ENCODE measurements at regions not wholly inside any gene's neighbourhood (a gene's known extent, or its start where the extent isn't known, plus 50 kb on each side); places are given as distances from the start of the nearest gene placed in this dataset.

DNA sequence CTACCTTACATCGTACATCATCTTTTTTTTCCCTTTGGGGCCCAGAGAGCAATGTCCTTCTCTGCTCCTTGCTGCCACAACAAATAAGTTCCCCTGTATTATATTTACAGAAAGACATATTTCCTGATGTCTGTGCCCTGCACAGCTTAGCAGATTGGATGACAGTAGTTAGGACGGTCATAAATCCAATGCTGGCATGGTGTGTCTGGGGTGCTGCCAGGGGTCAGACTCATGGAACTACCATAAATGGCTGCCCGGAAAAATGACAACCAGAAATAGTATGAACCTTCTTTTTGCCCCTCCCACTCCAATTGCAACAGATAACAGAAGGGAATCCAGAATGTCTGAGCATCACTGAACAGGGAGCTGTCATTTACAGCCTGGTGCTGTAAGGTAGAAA is 511.1 kb downstream of the PSAT1 start:
- DNase-seq = no peak

DNA sequence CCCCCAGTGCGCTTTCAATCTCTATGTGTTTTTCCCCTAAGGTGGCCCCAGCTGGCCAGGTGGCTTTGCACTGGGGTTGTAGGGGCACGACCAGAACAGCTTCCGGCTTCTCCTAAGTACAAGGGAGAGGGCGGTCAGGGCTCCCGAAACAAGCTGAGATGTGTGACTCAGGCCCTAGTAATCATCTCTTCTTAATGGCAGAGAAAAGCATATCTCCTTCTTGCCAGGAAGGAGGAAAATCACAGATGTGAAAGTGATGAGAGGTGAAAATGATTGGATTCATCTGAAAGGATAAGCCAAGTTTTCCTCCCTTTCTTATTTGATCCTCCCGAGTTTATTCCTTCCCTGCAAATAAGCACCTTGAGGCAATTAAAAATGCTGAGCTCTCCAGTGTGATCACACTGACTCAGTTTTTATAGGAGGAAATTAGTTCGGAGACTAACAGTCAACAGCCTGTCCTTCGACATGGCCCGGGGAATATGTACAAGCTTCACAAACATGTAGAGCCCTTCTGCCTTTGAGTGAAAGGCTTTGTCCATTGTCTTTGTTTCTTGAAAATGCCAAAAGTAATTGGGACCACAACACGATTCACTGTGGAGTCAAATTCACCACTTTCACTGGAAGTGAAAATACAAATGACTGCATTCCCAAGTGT is 514.8 kb downstream of the PSAT1 start:
- DNase-seq = no peak

DNA sequence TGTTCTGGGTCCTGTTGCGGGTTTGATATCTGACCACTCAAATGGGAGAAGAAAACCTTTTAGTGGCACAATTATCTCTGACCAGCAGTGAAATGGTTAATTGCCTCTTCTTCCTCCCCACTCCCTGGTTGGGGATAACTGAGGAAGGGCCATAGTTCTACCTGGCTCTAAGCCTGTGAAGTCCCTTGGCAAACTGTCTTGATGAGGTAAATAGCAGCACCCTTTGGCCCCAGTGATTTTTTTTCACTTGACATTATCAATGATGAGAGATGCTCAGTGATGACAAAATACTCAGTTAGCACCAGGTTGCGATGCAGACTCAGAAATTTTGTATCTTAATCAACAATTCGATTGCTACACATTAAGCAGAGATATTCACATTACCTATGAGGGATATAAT is 515.7 kb downstream of the PSAT1 start:
- DNase-seq = no peak

DNA sequence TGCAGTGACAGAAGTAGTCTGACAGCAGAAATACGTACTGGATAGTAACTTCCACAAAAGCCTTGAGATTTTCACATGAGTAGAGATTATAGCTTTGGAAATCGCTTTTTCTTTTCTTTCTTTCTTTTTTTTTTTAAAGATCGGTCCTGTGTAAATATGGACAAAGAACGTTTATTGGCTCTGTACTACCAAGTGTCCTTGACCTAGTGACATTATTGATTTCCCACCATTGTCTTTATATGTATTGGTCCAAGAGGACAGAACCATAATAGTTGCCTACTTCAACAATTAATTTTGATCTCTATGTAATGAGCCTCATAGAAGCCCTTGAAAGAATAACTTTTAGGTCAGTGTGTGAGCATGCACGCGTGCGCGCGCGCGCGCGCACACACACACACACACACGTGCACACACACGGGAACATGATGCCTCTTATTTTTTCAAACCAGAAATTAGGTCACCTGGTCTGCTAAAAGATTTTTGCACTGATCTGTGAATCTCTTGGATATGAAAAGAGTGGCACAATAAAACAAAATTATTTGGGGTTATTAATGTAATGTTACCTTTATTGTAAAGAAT is 516.8 kb downstream of the PSAT1 start:
- peak; percentile 7 for DNase-seq

DNA sequence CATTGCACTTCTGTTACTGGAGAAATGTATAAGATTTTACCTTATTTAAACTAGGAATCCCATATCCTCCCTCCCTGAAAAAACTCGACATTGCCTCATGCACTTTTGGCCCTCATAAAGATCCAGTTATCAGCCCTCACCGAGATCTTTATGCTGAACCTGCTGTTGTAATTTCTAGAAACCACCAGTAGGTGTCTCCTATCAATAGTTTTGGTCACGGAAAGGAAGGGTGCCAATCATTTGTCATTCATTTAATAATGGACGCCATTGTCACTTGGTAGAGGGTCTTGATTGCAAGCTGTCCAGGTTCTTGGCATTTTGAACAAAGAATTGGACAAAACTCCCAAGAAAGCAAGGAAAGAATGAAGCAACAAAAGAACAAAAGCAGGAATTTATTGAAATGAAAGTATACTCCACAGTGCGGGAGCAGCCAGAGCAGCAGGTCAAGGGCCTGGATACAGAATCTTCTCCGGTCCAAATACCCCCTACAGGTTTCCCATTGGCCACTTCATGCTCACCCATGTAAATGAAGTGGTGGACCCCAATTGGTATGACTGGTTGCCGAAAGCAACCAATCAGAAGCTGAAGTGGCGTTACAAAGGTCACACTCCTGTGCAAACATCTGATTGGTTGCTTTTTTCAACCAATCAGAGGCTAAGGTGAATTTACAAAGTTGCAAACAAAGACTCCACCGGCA is 524.3 kb downstream of the PSAT1 start:
- peak; percentile 59 for DNase-seq

DNA sequence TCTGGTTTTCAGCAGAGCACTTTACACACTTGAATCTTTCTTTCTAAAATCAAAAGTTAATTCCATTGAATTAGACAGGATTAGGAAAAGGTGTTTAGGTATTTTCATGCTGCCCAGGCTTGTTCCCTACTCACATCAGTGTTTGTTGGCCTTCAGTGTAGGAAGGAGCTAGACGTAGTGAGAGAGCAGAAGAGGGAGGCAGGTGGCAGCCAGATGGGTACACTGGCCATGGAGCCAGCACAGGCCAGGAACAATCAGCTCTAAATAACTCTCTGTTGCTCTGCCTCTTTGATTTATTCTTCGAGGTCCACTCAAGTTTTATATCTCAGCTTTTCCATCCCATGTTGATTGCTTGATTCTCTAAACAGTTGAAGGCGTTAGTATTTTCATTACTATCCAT is 529.6 kb downstream of the PSAT1 start:
- DNase-seq = no peak

DNA sequence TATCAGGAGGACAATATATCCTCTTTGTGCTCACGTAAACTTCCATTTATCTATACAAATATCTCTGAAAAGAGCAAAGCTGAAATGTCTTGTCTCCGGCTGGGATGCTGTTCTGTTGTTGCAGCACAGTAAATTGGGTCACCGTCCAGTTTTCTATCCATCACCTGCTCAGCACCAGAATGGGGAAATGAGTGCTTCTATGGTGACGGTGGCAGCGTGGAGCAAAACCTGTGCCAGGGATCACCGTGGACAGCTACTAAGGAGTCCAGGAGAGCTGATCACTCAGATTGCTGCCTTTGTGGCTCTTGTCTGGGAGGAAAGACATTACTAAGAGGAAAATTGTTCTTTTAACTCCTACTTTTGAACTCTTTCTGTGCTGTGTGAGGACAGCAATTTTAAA is 531.6 kb downstream of the PSAT1 start:
- DNase-seq = no peak

DNA sequence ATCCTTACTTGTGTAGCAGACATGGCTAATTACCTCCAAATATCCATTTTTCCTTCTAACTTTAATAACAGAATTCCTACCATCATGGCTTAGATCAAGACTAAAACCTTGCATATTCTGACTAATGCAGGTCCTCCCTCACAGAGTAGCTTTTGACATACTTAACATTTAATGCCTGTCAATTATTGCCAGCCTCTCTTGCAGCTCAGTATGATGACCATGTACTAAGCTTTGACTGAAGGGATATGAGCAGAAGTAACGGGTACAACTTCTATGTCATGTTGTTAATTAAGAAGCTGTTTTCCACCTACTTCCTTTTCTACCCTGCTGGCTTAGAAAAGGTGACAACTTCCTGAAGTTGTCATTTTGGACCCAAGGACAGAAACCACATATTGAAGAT is 533.4 kb downstream of the PSAT1 start:
- DNase-seq = no peak

DNA sequence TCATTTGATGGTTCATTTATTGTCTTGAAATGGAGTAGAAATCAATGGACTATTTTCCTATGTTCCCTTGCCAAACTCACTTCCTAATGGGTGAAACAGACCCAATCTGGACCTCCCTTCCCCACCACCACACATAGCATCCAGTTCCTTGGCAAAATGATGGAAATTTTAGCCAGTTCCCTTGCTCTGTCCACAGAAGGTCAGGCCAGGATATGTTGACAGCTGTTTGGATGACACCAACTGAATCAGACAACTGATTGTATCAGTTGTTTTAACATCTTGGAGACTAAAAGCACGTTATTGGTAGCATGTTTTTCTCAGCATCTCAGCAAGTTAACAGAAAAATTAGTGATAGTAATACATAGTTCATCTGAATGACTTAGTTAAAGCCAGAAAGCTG is 534.8 kb downstream of the PSAT1 start:
- DNase-seq = no peak

DNA sequence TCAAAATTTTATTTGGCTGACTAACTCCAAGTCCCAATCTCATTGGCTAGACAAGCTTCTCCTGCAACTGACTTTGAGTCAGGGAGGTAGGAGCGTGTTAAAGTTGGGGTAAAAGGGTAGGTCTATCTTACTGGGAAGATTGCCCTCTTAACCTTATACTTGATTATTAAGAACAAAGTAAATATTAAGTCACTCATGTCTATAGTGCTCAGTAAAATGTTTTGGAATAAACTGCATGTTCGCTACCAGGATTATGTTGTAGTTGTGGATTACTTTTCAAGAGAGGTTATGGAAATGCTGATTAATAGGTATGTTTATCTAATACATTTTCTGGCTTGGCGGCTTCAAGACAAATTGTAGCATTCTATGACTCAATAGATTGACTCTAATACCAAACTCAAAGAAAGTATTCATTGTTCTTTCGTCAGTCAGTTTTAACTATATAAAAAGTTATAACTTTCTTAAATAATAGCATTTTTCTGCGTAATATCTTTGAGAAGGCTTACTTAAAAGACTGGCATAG is 539.1 kb downstream of the PSAT1 start:
- DNase-seq = no peak

DNA sequence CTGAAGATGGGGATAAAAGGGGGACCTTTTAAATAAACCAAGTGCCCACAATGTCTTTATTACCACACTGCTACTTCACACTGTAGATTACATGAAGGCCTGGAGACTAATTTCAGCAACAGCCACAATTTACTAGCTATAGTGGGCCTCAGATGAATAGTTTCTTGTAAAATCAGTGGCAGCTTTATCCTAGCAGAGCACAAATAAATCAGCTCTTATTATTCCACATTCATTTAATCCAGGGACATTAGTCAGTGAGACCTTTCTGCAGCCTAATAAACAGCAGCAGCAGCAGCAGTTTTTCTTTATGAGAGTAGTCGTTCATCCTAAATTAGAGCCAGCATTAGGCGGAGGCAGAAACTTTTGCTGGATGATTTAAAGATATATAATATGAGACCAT is 542.3 kb downstream of the PSAT1 start:
- DNase-seq = no peak

DNA sequence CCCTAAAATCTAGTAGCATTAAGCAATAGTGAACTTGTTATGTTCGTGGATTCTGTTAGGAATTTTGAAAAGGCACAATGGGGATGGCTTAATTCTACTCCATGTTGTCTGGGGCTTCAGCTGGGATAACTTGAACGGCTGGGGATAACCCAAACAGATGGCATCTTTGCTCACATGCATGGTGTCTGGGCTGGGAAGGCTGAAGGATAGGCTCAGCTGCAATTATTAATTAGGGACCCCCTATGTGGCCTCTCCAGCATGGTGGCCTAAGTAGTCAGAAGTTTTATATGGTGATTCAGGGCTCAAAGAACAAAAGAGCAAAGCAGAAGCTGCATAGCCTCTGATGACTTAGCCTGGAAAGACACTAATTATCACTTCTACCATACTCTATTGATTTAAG is 551.1 kb downstream of the PSAT1 start:
- no peak for DNase-seq

DNA sequence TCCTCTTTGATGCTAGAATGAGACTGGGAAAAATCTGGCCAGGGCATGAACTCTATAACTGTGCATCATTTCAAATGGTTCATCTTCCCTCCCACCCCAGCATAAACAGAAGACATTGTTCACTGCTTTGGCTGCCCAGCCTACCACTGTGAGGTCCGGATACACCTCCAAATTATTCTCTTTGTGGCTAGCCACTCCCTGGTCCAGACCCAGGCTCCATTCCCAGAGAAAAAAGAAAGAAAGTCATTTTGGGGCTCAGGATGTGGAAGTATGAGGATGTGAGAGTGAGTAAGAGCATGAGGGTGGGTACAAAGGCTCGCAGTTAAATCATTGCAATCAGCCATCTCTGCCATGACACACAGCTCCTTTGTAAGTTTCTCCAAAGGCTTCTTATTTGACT is 559.2 kb downstream of the PSAT1 start:
- DNase-seq = no peak

DNA sequence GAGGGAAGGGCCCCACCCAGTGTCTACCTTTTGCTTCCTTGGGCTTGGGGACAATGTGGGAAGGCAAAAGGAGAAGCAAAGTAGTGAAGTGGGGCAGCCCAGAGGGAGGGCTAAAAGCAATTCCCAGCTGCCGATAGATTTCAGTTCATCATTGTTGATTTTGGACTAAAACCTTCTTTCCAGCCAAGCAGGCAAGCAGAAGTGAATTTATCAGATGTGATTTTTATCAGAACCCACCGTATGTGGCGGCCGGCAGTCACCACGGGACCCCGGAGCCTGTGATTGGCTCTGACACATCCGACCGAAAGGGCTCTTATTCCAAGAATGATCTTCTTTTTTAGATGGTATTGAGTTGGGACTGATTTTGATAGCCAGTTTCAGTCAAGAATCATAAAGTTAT is 559.9 kb downstream of the PSAT1 start:
- no peak for DNase-seq

DNA sequence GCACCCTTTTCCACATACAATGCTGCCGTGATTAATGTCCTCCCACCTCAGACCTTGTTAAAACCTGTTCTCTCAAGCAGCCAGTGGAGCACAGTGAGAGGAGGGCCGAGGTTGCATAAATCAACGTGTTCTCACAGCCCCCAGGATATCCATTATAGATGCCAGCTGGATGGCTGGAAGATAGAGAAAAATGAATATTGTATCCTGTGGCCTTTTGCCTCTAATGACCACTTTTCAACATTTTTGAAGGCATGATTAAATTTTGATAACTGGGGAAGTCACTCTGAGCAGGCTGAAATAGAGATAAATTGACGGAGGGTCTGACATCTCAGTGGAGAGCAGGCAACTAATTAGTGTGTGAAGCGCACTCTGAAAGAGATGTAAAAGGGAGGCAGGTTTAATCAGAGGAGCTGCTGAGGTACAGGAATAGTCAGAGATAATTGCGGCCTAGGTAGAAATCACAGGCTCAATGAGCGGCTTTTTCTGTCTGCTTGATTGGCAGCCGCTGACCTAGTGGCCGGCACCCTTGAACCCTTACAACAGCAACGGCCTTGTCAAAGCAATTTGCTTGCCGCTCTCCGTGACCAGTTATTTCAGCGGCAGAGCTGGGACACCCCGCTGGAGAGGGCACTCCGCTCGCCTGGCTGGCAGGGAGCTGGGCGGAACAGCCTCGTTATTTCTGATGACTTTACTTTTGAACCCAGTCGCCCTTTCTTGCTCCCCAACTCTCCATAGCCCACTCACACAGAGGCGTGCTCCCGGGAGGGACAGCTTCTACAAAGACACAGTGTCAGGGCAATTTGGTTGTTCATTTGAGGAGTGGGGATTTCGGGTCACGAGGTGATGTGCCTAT is 560.7 kb downstream of the PSAT1 start:
- no peak for DNase-seq

DNA sequence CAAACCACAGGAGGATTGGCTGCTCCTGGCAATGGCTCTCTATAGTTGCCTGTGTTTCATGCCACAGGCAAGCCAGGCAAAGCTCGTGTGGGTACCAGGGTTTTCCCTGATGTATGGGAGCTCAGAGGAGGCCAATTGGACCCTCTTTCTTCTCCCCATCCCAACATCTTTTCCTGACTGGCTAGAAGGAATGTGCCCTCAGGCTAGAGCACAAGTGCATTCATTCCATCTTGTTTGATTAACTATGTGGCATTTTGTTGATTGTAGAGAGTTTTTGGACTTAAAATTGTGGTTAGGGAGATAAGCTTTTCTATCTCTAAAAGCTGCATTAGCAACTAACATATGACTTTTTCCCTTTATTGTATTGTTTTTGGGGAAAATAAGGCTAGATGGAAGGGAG is 561.3 kb downstream of the PSAT1 start:
- no peak for DNase-seq

DNA sequence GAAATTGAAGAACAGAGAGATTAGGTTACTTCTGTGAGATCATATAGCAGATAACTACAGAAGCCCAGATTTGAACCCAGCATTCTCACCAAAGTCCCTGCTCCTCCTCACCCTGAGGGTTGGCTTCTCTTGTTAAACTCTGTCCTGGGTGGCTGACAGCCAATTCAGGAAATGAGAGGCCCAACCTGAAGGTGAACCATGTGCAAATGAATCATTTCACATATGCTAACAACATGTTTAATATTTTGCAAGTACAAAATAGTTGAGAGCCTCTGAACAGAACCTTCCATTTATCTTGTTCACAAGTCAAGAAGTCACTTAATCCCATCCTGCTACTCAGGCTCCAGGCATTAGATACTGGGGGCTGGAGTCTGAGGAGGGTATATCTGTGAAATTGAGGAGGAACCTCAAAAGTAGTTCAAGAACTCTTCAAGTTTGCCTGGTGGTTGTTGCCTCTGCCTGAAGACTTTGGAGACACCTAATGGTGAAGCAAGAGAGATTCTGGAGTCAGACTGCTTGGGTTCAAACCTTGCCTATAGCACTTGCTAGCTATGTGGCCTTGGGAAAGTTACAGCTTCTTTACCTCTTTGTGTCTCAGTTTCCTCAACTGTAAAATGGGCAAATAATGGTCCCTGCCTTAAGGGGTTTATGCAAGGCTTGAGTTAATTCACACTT is 564.0 kb downstream of the PSAT1 start:
- DNase-seq = no peak

DNA sequence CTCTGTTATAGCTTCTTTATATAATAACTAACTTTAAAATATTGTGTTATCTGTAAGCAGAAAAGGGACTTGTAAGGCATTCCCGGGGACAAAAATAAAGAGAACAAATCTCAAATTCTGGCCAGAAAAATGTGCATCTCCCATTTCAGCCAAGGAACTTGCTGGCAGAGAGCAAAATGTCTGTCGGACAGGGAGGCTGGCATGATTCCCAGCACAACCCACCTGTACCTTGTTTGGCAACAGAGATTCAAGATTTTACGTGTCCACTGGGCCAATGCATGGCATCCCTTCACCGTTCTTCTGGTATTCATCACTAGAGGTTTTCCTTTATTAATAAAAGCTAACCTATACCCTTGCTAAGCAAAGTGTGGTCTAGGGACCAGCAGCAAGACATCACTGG is 566.6 kb downstream of the PSAT1 start:
- DNase-seq = no peak

DNA sequence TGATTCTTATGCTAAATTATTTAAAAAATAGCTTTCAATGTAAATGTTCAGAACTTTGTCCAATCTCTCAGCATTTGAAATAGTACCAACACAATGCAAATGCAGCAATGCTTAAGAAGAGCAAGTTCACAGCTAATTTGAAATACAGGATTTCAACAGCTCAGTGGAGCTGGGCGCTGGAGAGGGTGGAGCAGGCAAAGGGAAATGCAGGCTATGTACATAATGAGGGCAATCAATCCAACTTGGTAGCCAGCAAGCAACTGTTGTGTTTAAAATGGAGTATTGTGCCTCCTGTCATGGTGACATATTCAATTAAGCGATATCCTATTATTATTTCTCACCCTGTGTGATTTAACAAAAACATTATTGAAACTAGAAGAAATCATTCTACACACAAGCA is 568.8 kb downstream of the PSAT1 start:
- no peak for DNase-seq

DNA sequence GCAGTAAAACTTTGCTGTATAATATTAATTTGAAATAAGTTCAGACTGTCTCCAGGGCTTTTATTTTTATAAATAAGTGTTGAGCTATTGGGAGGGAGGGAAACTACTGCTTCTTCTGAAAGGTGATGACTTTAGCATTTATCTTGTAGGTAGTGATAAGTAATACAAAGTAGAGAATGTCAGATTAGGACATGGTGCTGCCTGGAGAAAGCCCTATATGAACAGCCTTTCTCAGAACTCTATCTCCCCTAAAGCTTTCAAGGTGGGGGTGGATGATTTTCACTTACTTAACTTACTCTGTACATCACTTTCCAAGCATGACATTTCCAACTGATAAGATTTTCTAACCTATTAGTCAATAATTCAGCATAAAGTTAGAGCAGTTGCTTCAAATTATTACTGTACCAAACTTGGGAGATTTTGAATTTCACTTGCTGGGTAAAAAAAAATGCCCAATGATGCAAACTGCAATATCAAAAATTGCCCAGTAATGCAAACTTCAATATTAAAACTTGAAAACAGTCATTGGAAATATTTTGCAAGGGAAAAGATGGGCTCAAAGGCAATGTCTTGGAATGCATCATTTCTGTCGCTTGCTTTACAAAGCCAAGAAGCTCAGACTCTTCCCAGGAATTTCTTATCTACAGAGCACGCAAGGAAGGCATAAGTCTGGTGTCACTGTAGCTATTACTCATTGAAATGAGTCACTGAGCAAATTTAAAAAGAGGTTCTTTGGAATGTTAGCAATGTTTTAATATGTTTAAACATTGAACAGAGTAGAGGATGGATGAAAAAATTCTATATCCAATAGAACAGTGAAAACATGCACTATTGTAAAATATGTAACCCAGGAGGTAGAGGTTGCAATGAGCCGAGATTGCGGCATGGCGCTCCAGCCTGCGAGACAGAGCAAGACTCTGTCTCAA is 569.5 kb downstream of the PSAT1 start:
- DNase-seq = no peak

DNA sequence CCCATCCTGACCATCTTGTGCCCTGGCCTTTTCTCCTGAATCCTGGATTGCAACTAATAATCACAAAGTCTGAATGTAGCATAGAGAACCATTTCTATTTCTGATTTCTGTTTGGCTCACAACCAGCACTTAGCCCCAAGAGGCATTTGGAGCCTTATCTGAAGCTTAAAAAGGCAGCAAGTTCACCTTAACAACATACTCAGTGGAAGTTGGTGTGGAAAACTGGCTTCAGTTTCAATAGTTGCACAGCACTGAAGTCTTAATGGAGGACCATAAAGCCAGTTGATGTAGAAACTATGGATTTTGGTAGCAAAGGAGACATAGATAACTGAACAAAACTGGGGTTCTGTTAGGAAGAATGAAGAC is 574.1 kb downstream of the PSAT1 start:
- no peak for DNase-seq
